Astrocyte of the spinal cord (primary cell): ENCODE measurements at regions not wholly inside any gene's neighbourhood (a gene's known extent, or its start where the extent isn't known, plus 50 kb on each side); places are given as distances from the start of the nearest gene placed in this dataset.
A peak's percentile ranks its signal among the peaks of the same experiment; 100 is the strongest.

ENCODE experiments used
- DNase-seq: peaks from one replicate; pipeline ENCODE4 v3.0.0; 2011; ENCODE audit warnings: low read depth, low spot score
- H3K4me3 ChIP-seq: 2 replicates; pipeline ENCODE4 v1.5.1; 2011; ENCODE audit warnings: low read depth, mild to moderate bottlenecking, low read length, moderate library complexity
- in situ Hi-C: cut with HindIII; loops from 2 replicates; pipeline ENCODE4 v1.10.0; 2017; ENCODE audit warnings: low sequenced_read_pairs
- TF ChIP-seq, protein P1 (sequence below): IDR thresholded peaks from 2 replicates; pipeline ENCODE4 v1.5.1; 2012; ENCODE audit warnings: low read depth, mild to moderate bottlenecking, low read length, inconsistent platforms

DNA sequence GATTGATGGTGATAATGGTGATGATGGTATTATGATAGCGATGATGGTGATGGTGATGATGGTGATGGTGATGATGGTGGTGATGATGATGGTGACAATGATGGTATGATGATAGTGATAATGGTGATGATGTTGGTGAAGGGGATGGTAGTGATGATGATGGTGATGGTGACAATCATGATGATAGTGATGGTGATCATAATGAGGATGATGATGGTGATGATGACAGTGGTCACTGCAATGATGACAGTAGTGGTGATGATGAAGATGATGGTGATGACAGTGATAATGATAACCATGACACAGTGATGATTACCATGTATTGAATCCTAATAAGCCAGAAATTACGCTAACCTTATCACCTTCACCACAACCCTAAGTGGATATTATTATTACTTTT is 128.2 kb downstream of the SHANK2 start:
- TF ChIP-seq, protein P1, sequence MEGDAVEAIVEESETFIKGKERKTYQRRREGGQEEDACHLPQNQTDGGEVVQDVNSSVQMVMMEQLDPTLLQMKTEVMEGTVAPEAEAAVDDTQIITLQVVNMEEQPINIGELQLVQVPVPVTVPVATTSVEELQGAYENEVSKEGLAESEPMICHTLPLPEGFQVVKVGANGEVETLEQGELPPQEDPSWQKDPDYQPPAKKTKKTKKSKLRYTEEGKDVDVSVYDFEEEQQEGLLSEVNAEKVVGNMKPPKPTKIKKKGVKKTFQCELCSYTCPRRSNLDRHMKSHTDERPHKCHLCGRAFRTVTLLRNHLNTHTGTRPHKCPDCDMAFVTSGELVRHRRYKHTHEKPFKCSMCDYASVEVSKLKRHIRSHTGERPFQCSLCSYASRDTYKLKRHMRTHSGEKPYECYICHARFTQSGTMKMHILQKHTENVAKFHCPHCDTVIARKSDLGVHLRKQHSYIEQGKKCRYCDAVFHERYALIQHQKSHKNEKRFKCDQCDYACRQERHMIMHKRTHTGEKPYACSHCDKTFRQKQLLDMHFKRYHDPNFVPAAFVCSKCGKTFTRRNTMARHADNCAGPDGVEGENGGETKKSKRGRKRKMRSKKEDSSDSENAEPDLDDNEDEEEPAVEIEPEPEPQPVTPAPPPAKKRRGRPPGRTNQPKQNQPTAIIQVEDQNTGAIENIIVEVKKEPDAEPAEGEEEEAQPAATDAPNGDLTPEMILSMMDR: no peak
- H3K4me3 ChIP-seq: no peak overlapping the region
- in situ Hi-C loops: no loop called here
- DNase-seq: no peak

DNA sequence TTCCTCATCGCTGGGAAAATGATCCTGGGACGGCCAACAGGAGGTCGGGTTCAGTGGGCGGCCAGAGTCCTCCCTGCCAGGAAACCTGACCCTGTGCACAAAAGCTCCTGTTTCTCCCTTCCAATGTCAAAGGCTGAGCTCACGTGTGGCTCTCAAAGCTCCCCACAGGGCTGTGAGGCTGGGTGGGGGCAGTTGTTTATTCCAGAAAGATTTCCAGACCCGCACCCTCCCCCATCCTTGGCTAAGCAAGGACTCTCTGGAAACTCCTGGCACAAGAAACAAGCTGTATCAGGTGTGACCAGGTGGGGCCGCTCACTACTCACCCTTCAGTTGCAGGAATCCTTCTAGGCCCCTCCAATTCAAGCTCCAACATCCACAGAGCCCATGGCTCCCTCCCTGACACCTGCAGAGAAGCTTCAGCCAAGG is 131.9 kb downstream of the SHANK2 start:
- no peak overlapping the region for H3K4me3 ChIP-seq
- TF ChIP-seq, protein P1: peak; percentile 32
- no peak for DNase-seq
- in situ Hi-C loops: no loop called here

DNA sequence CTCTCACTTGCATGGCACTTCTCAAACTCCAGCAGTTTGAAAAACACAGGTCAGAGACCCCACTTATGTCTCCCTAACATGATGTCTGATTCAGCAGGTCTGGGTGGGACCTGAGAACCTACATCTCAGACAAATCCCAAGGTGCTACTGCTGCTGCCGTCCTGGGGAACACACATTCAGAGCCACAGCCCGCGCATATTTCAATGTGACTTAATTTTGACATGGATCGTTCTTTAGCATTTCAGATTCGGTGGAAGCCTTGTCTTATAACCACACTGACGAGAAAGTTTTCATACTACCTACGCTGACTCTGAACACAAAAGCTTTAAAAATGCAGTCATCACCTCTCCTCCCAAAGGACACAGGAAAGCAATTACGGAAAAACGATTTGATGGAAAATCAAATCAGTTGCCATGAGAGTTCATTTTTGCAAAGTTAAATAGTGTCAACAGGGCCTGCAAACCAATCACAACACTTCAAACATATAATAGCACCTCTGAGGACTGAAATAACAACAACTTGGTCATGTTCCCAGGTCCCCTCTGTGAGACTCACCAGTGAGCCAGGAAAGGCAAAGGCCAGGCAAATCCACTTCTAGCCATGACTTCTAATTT is 132.6 kb downstream of the SHANK2 start:
- no peak for DNase-seq
- no peak overlapping the region for H3K4me3 ChIP-seq
- in situ Hi-C loops: no loop called here
- TF ChIP-seq, protein P1: no peak

DNA sequence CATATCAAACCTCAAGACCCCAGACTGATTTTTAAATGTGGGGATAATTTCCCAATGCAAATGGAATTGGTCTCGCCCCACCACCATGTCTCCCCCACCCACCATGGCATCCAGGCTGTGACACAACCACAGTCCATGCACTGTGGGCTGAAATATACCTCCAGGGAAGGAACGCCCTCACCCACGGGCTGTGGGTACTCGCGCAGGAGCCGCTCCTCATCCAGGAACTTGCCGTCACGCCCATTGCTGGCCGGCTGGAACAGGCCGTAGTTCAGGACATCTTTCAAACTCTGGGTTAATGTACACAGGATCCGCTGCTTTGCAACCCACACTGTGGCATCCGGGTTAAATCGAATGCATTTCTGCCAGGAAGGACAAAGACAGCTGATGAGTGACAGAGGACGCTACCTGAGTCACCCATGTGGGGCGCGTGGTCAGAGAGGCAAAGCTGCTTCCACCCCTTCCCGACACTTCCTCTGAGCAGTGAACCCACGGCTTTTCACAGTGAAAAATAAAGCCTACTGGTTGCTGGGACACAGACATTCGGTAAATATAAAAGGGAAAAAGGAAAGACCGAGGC is 133.6 kb downstream of the SHANK2 start:
- in situ Hi-C loops: no loop called here
- no peak overlapping the region for H3K4me3 ChIP-seq
- TF ChIP-seq, protein P1: no peak
- no peak for DNase-seq

DNA sequence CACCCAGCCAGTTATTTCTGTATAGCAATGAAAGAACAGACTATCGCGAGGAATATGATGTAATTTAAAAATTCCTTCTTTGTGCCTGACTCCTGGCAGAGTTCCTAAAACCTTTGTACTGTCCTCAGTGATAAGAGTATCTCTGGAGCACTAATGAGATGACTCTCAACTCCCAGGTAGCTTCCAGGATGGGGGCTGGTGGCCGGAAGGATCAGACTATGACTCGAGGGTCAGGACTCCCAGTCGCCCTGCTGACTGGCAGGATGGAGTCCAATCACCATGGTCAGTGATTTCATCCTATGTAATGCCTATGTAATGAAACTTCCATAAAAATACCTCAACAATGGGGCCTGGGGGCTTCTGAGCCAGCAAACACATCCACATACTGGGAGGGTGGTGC is 135.1 kb downstream of the SHANK2 start:
- in situ Hi-C loops: no loop called here
- no peak for DNase-seq
- TF ChIP-seq, protein P1: no peak
- no peak overlapping the region for H3K4me3 ChIP-seq

DNA sequence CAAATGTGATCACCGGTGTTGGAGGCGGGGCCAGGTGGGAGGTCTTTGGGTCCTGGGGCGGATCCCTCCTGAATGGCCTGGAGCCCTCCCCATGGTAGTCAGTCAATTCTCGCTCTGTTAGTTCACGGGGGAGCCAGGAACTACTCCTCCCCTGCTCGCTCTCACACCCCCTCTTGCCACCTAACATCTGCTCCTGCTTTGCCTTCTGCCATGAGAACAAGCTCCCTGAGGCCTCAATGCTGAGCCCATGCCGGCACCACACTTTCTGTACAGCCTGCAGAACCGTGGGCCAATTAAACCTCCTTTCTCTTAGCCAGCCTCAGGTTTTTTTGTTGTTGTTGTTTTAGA is 135.7 kb downstream of the SHANK2 start:
- in situ Hi-C loops: no loop called here
- no peak overlapping the region for H3K4me3 ChIP-seq
- no peak for DNase-seq
- TF ChIP-seq, protein P1: no peak
